ENCODE measurements at regions not wholly inside any gene's neighbourhood (a gene's known extent, or its start where the extent isn't known, plus 50 kb on each side); places are given as distances from the start of the nearest gene placed in this dataset.

DNA sequence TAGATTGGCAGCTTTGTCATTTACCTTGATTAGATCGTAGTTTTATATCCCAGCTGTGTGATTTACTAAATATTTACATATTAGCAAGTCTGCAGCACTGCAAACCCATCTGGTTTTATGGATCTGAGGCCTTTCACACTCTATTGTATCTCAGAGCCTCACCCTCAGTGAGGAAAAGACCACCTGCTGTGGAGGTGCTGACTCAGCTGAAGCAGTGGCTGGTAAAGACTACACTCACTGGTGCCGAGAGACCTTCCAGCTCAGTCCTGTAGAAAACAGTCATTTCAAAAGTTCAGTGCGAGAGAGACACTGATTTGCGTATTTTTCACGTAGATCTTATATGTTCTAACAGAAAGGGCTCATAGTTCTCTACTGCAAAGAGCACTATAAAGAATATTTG lies 307.8 kb upstream of the TPM1 start:
- TF ChIP-seq, protein P1, sequence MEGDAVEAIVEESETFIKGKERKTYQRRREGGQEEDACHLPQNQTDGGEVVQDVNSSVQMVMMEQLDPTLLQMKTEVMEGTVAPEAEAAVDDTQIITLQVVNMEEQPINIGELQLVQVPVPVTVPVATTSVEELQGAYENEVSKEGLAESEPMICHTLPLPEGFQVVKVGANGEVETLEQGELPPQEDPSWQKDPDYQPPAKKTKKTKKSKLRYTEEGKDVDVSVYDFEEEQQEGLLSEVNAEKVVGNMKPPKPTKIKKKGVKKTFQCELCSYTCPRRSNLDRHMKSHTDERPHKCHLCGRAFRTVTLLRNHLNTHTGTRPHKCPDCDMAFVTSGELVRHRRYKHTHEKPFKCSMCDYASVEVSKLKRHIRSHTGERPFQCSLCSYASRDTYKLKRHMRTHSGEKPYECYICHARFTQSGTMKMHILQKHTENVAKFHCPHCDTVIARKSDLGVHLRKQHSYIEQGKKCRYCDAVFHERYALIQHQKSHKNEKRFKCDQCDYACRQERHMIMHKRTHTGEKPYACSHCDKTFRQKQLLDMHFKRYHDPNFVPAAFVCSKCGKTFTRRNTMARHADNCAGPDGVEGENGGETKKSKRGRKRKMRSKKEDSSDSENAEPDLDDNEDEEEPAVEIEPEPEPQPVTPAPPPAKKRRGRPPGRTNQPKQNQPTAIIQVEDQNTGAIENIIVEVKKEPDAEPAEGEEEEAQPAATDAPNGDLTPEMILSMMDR (IDR thresholded peaks at IDR 0.05), result no peak
- TF ChIP-seq POLR2A (IDR thresholded peaks at IDR 0.05), result no peak
